ENCODE measurements at regions not wholly inside any gene's neighbourhood (a gene's known extent, or its start where the extent isn't known, plus 50 kb on each side); places are given as distances from the start of the nearest gene placed in this dataset.

- TF ChIP-seq RFX5 (IDR thresholded peaks at IDR 0.05) (no peak), MAZ (IDR thresholded peaks at IDR 0.05; ENCODE audit: borderline replicate concordance, low read depth, low read length) (no peak), MAX (IDR thresholded peaks at IDR 0.05) (no peak), CTCF (IDR thresholded peaks at IDR 0.05) (no peak)
These were observed 484.1 kb upstream of the USP24 start for GRCh38 chr1:55699228-55699627.
